Hippocampal formation (tissue), 2 donors: ENCODE measurements at regions not wholly inside any gene's neighbourhood (a gene's known extent, or its start where the extent isn't known, plus 50 kb on each side); places are given as distances from the start of the nearest gene placed in this dataset.

Experiments used
- DNase-seq, 2 donors: peaks; one replicate each; lab custom pipeline; 2025; lab: John Stamatoyannopoulos, UW

DNA sequence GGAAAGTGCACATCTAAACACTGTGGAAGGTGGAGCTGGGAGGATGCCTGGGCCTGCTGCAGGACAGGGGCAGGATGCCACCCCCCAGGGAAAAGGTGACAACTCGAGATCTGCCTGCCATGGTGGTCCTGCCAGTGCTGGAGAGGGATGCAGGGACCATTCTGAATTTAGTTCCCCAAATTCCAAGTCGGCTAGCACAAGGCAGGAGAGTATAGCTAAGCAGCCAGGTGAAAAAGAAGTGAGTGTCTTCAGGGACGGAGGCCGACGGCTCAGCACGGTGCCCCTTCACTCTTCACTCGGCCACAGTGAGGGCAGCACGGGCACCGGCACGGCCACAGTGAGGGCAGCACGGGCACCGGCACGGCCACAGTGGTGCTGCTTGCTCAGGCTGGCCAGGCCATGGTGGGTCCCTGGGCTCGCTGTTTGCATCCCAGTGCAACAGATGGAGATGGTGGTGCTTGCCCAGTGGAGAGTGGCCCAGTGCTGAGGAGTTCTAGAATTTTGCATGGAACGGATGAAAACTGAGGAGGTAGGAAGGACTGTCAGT, 161.3 kb upstream of the SHH start:
- no peak for DNase-seq

DNA sequence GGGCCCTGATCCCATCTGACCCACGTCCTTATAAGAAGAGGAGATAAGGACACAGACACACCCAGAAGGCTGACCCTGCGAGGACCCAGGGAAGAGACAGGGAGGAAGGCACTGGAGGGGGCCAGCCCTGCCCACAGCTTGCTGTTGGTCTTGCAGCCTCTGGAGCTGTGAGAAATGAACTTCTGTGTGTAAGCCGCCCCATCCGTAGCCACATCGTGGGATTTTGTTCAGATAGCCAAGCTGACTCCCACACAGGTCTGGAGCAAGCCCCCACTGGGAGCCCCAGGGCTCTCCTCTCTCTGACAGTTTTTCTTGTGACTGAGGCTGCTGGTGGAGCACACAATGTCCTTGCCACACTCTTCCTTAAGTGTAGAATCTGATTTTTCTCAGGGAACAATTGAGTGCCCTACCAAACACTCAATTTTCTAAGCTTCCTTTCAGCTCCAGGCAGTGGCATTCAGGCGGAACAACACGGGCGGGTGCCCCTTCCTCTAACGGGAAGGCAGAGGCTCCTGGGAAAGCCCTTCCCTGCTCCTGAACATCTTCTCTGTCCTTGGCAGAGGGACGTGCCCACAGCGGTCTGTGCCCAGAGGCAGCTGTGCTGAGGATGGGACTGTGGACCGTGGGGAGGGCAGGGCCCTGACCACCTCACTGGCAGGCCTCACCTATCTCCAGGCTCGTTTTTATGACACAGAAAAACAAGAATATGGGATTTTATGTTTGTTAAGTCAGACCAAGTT, 160.6 kb upstream of the SHH start:
- no peak for DNase-seq

GRCh38 chr7:155972247-155972646, 160.0 kb upstream of the SHH start:
- no peak for DNase-seq

DNA sequence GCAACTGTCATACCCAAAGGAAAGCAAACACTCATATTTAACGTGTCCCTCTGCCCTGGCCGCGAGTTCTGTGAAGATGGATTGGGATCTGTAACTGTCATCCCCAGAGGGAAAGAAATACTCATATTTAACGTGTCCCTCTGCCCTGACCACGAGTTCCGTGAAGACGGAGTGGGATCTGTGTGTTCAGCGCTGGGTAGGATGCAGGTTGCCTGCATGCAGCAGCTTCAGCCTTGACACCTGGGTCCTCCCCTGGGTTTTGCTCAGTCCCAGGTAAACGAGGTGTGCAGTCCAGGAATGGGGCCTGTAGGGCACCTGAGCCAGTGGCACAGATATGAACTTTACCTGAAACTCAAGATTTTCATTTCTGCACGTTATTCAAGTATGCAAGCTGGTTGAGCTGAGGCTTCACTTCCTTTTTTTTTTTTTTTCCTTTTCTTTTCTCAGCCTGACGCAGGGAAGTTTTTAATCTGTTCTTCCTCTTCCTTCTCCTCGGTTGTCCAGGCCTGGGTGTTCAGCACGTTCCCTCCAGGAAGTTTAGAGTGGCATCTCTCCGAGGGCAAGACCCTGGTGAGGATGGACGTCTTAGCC, 159.0 kb upstream of the SHH start:
- no peak for DNase-seq

DNA sequence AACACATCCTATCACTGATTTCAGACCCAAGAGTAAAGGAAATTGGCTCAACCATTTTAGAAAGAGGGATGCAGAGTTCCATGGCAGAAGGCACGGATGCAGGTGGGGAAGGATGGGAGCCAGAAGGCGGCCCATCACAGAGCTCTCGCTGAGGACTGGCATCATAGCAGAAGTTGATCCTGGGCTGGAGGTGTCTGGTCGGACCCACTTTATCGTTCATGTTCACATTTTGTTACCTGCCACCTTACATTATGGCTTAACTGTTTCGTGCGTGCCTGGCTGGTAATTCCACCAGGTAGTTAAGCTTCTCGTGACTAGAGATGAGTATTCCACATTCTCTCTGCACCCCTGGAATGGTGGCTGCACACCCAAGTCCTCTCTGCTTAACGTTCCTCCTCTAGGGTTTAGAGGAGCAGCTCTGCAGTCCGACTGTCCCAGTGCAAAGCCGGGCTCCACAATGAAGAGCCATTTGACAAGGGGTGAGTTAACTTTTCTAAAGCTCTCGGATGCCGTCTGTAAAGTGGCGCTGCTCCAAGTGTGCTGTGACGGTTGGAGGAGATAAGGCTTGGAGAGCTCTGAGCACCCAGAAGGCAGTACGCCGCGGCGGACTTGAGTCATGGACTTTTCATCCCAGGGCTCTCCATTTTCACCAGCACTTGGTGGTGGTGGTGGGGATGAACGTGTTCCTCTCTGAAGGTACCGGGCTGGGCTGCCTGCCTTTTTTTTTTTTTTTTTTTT, 157.1 kb upstream of the SHH start:
- no peak for DNase-seq

GRCh38 chr7:155965010-155965409, 152.7 kb upstream of the SHH start:
- DNase-seq = no peak

GRCh38 chr7:155964543-155964942, 152.3 kb upstream of the SHH start:
- no peak for DNase-seq

- no peak for DNase-seq
Measured at GRCh38 chr7:155963771-155964195, 151.5 kb upstream of the SHH start.

- no peak for DNase-seq
Measured at GRCh38 chr7:155963356-155963755, 151.1 kb upstream of the SHH start.

DNA sequence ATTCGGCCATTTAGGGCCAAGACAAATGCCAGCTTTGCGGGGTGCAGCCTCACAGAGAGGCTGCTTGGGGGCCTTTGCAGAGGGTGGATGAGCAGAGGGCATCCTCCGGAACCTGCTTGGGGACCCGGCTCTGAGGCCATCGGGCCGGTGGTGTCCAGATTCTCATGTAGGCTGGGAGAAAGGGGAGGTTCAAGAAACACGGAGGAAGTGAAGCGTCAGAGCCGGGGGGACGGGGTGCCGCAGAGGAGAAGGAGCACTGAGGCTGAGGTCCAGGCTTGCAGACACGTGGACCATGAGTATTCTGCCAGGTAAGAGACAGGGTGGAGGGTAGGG, 150.7 kb upstream of the SHH start:
- no peak for DNase-seq

GRCh38 chr7:155962191-155962967, 150.1 kb upstream of the SHH start:
- DNase-seq = no peak

DNA sequence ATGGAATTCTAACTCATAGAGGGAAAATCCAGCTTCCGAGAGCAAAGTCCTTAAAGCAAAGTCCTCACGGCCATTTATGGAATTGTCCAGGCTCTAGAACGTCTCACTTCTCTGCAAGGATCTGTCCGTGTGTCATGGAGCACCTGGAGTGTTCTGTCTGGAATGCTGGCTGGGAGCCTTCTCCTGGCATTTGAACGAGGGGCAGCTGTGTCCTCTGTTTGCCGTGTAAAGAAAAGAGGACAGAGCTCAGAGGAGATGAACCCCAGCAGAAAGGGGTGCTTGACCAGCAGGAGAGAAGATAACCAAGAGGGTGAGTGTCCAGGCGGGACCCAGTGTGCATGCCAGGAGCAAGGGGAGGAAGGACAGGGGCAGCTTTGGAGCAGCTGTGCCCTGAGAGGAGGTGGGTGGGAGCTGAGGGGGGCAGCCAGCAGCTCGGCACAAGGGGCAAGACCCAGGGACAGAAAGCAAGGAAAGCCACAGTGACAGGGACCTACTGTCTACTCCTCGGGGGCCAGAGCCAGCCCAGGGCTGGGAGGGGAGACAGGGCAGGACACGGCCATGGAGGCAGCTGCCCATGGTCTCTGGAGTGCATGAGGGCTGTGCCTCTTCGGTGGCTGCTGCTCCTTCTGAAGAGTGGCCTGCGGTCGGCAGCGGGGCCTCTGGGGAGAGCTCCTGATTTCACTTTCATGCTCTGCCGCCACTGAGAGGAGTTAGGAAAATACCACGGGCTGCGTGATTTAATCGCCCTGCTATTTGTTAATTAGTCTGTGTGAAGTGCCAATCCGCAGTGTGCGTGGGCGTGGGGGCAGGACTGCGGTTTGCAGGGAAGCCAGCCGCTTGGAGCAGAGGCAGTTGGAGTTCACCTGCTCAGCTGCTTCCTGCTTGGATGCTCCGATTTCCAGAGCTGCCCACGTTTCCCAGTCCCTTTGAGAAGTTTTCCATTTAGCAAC, 149.3 kb upstream of the SHH start:
- no peak for DNase-seq

GRCh38 chr7:155959894-155960293, 147.6 kb upstream of the SHH start:
- no peak for DNase-seq

GRCh38 chr7:155956977-155957376, 144.7 kb upstream of the SHH start:
- no peak for DNase-seq

- DNase-seq = no peak
Measured at GRCh38 chr7:155955367-155955635, 143.0 kb upstream of the SHH start.

DNA sequence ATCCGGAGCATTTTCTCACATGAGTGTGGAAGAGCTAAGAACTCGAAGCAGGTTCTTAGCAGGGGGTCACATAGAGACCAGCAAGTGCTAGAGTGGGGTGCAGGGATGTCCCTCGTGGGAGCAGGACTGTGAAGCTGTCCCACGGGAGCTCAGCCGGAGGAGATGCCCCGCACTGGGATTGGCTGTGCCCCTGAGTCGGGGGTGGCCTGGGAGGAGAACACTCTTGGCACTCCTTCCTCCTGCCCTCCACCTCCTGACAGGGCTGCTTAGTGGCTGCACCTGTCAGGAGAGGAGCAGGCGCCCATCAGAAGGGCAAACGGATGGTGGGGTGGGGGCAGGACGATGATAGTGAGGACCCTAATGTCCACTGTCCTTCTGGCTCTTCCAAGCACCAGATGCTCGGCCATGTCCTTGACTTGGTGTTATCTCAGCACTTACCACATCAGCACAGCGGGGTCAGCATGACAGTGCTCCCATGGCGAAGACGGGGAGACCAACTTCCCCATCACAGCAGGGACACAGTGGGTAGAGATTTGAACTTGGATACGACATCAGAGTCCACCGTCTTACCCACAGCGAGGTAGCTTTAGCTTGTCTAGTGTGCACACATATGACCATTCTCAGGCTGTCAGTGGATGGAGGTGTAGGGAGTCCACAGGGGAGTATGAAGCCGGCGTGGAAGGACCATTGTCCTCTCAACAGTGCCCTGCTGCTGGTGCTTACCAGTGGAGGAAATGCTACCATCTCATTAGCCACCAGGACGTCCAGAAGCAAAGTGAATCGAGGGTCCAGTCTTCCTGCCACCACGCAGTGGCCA, 142.5 kb upstream of the SHH start:
- DNase-seq = no peak

GRCh38 chr7:155953781-155954549, 141.7 kb upstream of the SHH start:
- no peak for DNase-seq

- DNase-seq = no peak
Measured at GRCh38 chr7:155953501-155953778, 141.2 kb upstream of the SHH start.

DNA sequence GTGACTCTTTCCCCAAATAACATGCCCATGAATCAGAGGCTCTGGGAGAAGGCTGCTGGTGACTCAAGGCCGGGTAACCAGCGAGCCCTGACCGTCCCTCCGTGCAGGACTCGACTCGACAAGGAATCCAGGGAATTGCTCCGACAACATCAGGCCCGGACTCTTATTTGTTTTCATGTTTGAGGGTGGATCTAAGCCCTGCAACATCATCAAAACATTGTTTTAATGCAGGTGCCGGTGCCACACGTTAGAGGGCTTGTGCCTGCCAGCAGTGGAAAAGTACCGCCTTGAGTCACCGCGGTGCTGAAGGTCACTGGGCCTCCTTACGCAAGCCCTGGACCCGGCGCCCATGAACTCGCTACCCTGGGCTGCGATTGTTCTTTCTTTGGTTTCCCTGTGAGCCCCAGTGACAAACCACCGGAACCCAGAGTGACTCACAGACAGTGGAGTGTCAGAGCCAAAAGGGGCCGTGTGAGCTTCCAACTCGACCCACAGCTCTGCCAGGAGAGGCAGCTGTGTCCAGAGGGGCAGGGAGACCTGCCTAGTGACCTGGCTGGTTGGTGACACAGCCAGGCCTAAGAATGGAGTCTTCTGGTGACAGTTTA, 139.4 kb upstream of the SHH start:
- no peak for DNase-seq
